Dedifferentiated amniotic fluid mesenchymal stem cell (primary cell): ENCODE measurements at regions not wholly inside any gene's neighbourhood (a gene's known extent, or its start where the extent isn't known, plus 50 kb on each side); places are given as distances from the start of the nearest gene placed in this dataset.

Experiments used
- DNase-seq: peaks from one replicate; pipeline ENCODE4 v3.0.0-alpha.2; 2016; ENCODE audit errors: extremely low spot score

DNA sequence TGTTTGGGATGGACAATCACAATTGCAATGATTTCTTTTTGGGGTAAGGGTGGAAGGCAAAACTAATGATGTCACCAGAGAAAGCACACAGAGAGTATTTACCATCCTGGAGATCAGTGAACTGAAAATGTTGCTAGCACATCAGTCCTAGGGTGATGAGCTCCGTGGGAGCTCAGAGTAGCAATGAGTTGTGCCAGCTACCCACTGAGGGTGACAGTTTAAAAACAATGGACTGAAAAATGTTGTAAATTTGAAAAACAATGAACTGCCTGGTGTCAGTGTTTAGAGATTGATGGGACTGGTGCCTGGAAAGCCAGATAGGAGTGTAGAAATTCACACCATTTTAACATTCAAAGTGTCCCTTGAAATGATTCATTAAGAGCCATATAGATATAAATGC, 198.5 kb downstream of the ATP23 start:
- no peak for DNase-seq

GRCh38 chr12:58140395-58140794, 199.0 kb downstream of the ATP23 start:
- no peak for DNase-seq

DNA sequence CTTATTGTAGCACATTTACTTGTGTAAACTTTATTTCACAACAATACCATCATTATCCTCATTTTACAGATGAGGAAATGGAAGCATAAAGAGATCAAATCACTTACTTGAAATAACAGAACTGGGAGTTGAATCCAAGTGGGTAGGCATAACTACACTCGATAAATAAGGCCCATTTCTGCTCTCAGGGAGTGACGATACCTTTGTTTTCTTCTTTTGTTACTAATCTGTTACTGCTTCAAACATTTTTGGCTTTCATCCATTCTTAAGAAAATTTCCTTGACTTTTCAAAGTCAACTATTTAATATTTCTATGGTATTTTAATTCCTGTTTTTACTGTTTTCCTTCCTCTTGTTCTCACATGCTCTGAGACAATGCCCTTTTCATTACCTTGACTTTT, 201.6 kb downstream of the ATP23 start:
- DNase-seq: no peak

DNA sequence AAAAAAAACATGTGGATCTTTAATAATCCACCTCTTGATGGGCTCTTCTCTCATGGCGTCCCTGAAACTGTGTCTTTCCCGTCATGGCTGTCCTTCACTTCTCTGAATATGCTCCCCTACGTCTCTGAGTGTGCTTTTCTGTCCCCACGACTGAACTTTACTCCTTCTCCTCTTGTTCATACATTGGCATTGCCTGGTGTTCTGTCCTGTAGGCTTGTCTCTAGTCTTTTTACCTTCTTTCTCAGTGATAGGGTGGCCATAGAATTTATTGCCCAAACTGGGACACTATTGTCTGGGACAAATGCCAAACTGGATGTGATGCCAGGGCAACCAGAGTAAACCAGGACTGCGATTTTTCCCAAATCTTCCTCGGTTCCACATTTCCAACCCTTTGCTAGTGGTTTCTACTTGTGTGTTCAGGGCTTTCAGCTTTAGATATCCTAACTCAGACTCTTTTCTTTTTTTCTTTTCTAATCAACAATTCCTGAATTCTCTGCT, 202.2 kb downstream of the ATP23 start:
- DNase-seq: no peak

GRCh38 chr12:58148405-58148804, 207.0 kb downstream of the ATP23 start:
- peak; percentile 65 for DNase-seq

DNA sequence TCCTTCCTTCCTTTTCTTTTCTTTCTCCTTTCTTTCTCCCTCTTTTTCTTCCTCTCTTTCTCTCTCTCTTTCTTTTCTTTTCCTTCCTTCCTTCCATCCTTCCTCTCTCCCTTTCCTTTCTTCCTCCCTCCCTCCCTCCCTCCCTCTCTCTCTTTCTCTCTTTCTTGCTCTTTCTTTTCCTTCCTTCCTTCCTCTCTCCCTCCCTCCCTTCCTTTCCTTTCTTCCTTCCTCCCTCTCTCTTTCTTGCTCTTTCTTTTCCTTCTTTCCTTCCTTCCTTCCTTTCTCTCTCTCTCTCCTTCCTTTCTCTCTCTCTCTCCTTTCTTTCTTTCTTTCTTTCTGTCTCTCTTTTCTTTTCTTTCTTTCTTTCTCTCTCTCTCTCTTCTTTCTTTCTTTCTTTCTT, 207.6 kb downstream of the ATP23 start:
- DNase-seq: no peak

DNA sequence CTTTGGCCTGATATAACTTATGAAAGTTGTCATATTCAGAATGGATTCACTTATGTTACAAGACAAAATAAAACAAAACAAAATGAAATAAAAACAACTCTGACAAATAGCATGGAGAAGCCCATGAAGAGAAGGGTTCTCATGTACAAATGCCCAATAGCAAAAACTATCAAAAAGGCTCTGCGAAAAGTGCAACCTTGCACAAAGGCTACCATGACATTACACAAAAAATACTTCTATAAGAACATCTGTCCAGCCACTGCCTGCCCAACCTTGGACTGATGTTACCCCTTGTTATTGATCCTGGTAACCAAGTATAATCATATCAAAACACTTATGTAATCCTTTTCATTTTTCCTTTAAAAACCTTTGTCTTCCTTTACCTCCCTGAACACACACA, 213.0 kb downstream of the ATP23 start:
- no peak for DNase-seq

GRCh38 chr12:58156697-58157096, 215.3 kb downstream of the ATP23 start:
- no peak for DNase-seq

- DNase-seq: no peak
These were observed 218.6 kb downstream of the ATP23 start for GRCh38 chr12:58159941-58160340.

DNA sequence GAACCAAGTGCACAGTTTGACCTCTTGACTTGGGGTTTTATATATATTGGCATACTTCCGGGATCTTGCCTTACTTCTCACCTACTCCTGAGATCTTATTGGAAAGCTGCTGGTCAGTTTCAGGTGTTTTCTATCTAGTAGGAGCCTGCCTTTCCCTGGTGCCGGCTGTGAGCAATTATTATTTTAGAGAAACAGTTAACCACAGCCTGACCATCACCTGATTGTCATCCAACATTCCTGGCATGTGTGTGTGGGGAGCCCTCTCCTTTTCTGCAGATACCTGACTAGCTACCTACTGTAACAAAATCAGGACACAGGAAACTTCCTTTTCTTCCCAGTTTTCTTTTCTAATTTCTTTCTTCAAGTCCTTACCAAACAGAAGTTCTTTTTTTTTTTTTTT, 220.4 kb downstream of the ATP23 start:
- no peak for DNase-seq

GRCh38 chr12:58163021-58163420, 221.7 kb downstream of the ATP23 start:
- no peak for DNase-seq

DNA sequence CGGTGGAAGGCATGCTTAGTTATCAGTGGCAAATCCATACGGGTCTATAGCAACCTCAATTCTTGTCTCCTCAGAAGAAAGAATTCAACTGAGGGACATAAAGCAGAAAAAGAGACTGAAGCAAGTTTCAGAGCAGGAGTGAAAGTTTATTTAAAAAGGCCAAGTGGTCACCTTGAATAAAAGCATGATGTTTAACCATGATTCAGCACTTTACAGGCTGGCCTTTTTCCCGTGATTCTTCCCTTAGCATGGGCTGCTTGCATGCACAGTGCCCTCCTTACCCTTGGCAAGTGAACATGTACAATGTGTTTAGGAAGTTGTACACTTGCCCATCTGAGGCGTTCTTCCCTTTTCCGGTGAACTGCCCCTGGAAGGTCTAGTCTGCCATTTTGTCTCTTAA, 225.3 kb downstream of the ATP23 start:
- DNase-seq: no peak

- DNase-seq: no peak
These were observed 226.3 kb downstream of the ATP23 start for GRCh38 chr12:58167622-58168021.

- DNase-seq: no peak
These were observed 228.5 kb downstream of the ATP23 start for GRCh38 chr12:58169826-58170225.

- peak; percentile 32 for DNase-seq
These were observed 230.5 kb downstream of the ATP23 start for GRCh38 chr12:58171914-58172313.

DNA sequence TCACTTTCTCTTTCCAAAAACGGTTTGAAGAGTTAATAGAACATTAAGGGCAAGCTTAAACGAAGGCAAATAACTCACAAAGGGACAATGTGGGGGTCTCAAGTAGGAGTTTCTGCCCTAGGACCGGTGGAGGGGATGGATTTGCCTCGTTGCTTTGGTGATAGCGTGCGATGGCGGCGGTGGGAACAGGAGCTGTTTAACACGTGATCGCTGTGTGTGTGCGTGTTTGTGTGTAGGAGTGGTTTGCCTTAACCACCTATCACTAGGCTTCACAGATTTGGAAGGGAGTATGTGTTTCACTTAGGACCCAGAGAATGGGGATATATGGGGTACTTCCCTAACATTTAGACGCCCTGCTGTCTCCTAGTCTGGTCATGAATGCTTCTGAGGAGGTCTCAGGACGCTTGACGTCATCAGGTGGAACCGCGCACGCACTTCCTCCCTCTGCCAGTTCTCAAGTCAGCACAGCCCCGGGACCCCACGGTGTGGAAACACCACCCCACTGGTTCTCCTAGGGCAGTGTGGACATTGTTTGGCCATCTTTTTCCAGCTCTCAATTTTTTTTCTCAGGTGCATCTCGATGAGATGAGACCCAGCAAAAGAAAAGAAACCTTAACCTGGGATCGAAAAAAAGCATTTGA, 231.2 kb downstream of the ATP23 start:
- DNase-seq: no peak

GRCh38 chr12:58174316-58174715, 232.9 kb downstream of the ATP23 start:
- DNase-seq: no peak

GRCh38 chr12:58176296-58176869, 235.0 kb downstream of the ATP23 start:
- DNase-seq: no peak

- DNase-seq: no peak
These were observed 236.0 kb downstream of the ATP23 start for GRCh38 chr12:58177366-58177765.

DNA sequence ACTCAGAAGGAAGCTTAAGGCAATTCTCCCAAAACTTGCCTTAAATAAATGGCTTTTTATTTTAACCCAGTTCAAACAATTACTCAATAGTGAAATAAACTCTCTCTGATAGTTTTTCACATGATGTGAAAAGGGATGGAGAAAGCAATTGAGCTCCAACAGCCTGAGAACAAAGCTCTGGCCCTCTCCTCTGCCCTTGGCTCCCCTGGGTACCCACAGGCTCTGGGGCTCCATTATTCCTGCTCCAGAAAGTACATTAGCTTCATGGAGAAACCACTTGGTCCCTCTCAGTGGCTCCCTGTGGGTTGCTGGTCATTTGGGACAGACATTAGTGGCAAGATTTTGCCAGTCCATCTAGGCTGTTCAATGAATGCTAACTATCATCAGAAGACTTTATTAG, 242.8 kb downstream of the ATP23 start:
- no peak for DNase-seq

DNA sequence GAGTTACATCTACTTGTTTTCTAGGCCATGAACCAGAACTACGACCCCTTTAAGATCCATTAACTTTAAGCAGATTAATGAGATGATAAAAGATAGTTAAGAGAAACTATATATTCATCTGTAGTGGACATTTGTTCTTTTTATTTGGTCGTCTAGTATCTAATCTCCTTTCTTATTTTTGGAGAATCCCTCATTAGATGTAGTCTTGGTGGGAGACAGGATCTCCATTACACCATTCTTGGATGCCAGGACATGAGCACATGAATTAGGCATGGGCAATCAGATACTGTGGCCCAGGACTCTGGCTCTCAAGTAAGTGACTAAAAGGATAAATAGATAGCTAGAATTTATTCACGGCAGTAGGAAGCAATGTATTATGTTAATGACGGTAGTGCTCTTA, 245.0 kb downstream of the ATP23 start:
- DNase-seq: no peak

DNA sequence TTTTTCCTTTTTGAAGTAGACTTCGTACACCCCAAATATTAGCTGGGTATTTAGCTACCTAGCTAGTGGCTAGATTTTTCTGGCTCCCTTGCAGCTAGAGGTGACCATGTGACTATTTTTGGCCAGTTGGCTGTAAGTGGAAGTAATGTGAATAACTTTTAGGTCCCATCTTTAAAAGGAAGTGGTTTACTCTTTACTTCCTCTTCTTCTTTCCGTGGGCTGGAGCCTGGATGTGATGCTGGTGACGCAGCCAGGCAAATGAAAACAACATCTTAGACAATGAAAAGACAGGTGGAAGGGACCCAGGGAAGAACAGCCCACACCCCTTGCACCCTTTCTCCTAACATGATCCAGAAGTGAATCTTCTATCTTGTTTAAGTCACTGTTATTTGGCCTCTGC, 245.5 kb downstream of the ATP23 start:
- DNase-seq: no peak

DNA sequence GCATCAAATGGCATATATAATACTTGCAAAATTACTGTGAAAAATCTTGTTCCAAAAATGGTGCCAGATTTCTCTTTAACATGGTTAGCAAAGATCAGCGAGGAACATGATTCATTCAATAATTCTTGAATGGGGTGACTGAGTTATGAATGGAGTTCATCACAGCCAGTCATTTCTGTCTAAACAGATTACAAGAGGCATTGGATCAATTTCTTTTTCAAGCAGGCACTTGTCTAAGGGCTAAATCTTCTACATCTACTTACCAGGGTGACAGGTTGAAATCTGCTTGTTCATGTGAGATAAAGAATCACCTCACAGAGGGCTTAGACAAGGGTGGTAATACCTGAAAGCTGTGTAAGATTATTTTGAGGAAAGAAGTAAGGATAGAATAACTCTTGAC, 247.7 kb downstream of the ATP23 start:
- DNase-seq: no peak

GRCh38 chr12:58189893-58190292, 248.5 kb downstream of the ATP23 start:
- DNase-seq: no peak
